ENCODE measurements at regions not wholly inside any gene's neighbourhood (a gene's known extent, or its start where the extent isn't known, plus 50 kb on each side); places are given as distances from the start of the nearest gene placed in this dataset.

GRCh38 chr2:238747114-238747513 is 100.8 kb upstream of the TWIST2 start:
- Histone ChIP-seq H3K27ac (no peak overlapping the region), H3K4me3 (no peak overlapping the region)
- no peak for TF ChIP-seq CTCF (IDR thresholded peaks at IDR 0.05)
- DNase-seq (ENCODE audit: low spot score) = no peak

GRCh38 chr2:238747557-238747956 is 100.3 kb upstream of the TWIST2 start:
- Histone ChIP-seq H3K27ac (no peak overlapping the region), H3K4me3 (no peak overlapping the region)
- no peak for DNase-seq (ENCODE audit: low spot score)
- no peak for TF ChIP-seq CTCF (IDR thresholded peaks at IDR 0.05)

GRCh38 chr2:238750212-238750904 is 97.5 kb upstream of the TWIST2 start:
- no peak overlapping the region for H3K4me3 ChIP-seq
- DNase-seq (ENCODE audit: low spot score) = no peak
- no peak overlapping the region for H3K27ac ChIP-seq
- no peak for TF ChIP-seq CTCF (IDR thresholded peaks at IDR 0.05)

GRCh38 chr2:238754259-238754658 is 93.6 kb upstream of the TWIST2 start:
- no peak overlapping the region for H3K4me3 ChIP-seq
- no peak for DNase-seq (ENCODE audit: low spot score)
- H3K27ac ChIP-seq = no peak overlapping the region
- no peak for TF ChIP-seq CTCF (IDR thresholded peaks at IDR 0.05)

GRCh38 chr2:238761868-238762267 is 86.0 kb upstream of the TWIST2 start:
- H3K27ac ChIP-seq = no peak overlapping the region
- TF ChIP-seq CTCF (IDR thresholded peaks at IDR 0.05) = no peak
- H3K4me3 ChIP-seq = no peak overlapping the region
- no peak for DNase-seq (ENCODE audit: low spot score)

- Histone ChIP-seq H3K27ac (no peak overlapping the region), H3K4me3 (no peak overlapping the region)
- TF ChIP-seq CTCF (IDR thresholded peaks at IDR 0.05) = no peak
- DNase-seq (ENCODE audit: low spot score) = no peak
Measured at GRCh38 chr2:238763471-238763995, 84.4 kb upstream of the TWIST2 start.

GRCh38 chr2:238765590-238765989 is 82.3 kb upstream of the TWIST2 start:
- Histone ChIP-seq H3K4me3 (no peak overlapping the region), H3K27ac (no peak overlapping the region)
- no peak for DNase-seq (ENCODE audit: low spot score)
- TF ChIP-seq CTCF (IDR thresholded peaks at IDR 0.05) = no peak

All from coronary artery (tissue), 2 donors.